GM23338 (cell line): ENCODE measurements at regions not wholly inside any gene's neighbourhood (a gene's known extent, or its start where the extent isn't known, plus 50 kb on each side); places are given as distances from the start of the nearest gene placed in this dataset.

Source experiments
- CREB1 ChIP-seq: fragments of 250-450 bp; sonication (Bioruptor Pico); IDR thresholded peaks from 2 replicates; pipeline ENCODE4 v1.5.0; 2020; ENCODE audit warnings: low read depth, mild to moderate bottlenecking, moderate library complexity
- ETS1 ChIP-seq: IDR thresholded peaks from 2 replicates; pipeline ENCODE4 v1.6.1; 2016; ENCODE audit warnings: antibody characterized with exemption
- EZH2 ChIP-seq: fragments of 200-600 bp; sonication (generic); IDR thresholded peaks from one replicate; pipeline ENCODE4 v1.8.0; 2017; ENCODE audit warnings: antibody characterized with exemption, mild to moderate bottlenecking, low read depth; ENCODE audit not compliant: unreplicated experiment
- EZH2phosphoT487 ChIP-seq: fragments of 200-600 bp; sonication (generic); IDR thresholded peaks from one replicate; pipeline ENCODE4 v1.8.1; 2018; ENCODE audit warnings: antibody characterized with exemption; ENCODE audit not compliant: unreplicated experiment
- JUNB ChIP-seq: IDR thresholded peaks from one replicate; pipeline ENCODE4 v1.6.1; 2016; ENCODE audit warnings: antibody characterized with exemption; ENCODE audit not compliant: unreplicated experiment
- POLR2AphosphoS5 ChIP-seq: IDR thresholded peaks from 2 replicates; pipeline ENCODE4 v1.6.1; 2016; ENCODE audit warnings: antibody characterized with exemption, low read depth
- REST ChIP-seq: IDR thresholded peaks from one replicate; pipeline ENCODE4 v1.6.1; 2018; ENCODE audit warnings: antibody characterized with exemption; ENCODE audit not compliant: unreplicated experiment
- STAT1 ChIP-seq: IDR thresholded peaks from one replicate; pipeline ENCODE4 v1.6.1; 2016; ENCODE audit warnings: antibody characterized with exemption; ENCODE audit not compliant: unreplicated experiment
- ZNF114 ChIP-seq: fragments of 250-450 bp; sonication (Bioruptor Pico); IDR thresholded peaks from 2 replicates; pipeline ENCODE4 v1.5.0; 2020; ENCODE audit warnings: mild to moderate bottlenecking, moderate library complexity
- ZNF331 ChIP-seq: fragments of 250-450 bp; sonication (Bioruptor Pico); IDR thresholded peaks from 2 replicates; pipeline ENCODE4 v1.5.0; 2020; ENCODE audit warnings: low read depth, mild to moderate bottlenecking, moderate library complexity
- TF ChIP-seq, protein P1 (sequence below), 2 experiments: fragments of 200-600 bp in 1 of 2; sonication (generic) in 1 of 2; conservative IDR thresholded peaks; 2 replicates each; pipeline versions ENCODE4 v1.5.1 to v1.6.1; 2016 to 2017; ENCODE audit warnings: antibody characterized with exemption in 2 of 2, low read depth in 2 of 2, mild to moderate bottlenecking in 2 of 2, moderate library complexity in 1 of 2
- TF ChIP-seq, protein P2 (sequence below): fragments of 250-450 bp; sonication (Bioruptor Pico); IDR thresholded peaks from 2 replicates; pipeline ENCODE4 v1.5.0; 2020; ENCODE audit warnings: mild to moderate bottlenecking, moderate library complexity

DNA sequence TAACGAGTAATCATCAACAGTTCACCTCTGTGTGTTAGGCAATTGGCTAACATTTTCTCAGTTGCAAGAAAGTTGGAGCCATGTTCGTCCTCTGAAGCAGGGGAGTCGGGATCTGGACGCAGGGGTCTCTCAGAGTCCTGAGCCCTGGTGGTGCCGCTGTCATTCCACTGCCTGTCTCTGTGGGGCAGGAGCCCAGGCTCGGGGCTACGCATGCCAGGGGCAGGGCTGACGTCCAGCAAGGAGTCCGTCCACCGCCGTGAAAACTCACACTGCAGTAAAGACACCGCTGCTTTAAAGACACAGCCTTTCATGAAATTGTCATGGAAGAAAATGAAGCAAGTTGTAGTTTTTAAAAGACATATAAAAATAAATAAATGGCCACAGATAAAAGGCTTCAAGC lies 571.1 kb upstream of the SOX11 start:
- TF ChIP-seq, protein P1, sequence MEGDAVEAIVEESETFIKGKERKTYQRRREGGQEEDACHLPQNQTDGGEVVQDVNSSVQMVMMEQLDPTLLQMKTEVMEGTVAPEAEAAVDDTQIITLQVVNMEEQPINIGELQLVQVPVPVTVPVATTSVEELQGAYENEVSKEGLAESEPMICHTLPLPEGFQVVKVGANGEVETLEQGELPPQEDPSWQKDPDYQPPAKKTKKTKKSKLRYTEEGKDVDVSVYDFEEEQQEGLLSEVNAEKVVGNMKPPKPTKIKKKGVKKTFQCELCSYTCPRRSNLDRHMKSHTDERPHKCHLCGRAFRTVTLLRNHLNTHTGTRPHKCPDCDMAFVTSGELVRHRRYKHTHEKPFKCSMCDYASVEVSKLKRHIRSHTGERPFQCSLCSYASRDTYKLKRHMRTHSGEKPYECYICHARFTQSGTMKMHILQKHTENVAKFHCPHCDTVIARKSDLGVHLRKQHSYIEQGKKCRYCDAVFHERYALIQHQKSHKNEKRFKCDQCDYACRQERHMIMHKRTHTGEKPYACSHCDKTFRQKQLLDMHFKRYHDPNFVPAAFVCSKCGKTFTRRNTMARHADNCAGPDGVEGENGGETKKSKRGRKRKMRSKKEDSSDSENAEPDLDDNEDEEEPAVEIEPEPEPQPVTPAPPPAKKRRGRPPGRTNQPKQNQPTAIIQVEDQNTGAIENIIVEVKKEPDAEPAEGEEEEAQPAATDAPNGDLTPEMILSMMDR (conservative IDR thresholded peaks at IDR 0.05; ENCODE audit: low read depth in 2 of 2) = no peak
- TF ChIP-seq EZH2 (no peak), REST (no peak), JUNB (no peak), POLR2AphosphoS5 (no peak), ZNF114 (no peak), CREB1 (CRISPR knock-in tag) (no peak), EZH2phosphoT487 (no peak), ZNF331 (CRISPR knock-in tag) (no peak), ETS1 (no peak), STAT1 (no peak)
- TF ChIP-seq, protein P2, sequence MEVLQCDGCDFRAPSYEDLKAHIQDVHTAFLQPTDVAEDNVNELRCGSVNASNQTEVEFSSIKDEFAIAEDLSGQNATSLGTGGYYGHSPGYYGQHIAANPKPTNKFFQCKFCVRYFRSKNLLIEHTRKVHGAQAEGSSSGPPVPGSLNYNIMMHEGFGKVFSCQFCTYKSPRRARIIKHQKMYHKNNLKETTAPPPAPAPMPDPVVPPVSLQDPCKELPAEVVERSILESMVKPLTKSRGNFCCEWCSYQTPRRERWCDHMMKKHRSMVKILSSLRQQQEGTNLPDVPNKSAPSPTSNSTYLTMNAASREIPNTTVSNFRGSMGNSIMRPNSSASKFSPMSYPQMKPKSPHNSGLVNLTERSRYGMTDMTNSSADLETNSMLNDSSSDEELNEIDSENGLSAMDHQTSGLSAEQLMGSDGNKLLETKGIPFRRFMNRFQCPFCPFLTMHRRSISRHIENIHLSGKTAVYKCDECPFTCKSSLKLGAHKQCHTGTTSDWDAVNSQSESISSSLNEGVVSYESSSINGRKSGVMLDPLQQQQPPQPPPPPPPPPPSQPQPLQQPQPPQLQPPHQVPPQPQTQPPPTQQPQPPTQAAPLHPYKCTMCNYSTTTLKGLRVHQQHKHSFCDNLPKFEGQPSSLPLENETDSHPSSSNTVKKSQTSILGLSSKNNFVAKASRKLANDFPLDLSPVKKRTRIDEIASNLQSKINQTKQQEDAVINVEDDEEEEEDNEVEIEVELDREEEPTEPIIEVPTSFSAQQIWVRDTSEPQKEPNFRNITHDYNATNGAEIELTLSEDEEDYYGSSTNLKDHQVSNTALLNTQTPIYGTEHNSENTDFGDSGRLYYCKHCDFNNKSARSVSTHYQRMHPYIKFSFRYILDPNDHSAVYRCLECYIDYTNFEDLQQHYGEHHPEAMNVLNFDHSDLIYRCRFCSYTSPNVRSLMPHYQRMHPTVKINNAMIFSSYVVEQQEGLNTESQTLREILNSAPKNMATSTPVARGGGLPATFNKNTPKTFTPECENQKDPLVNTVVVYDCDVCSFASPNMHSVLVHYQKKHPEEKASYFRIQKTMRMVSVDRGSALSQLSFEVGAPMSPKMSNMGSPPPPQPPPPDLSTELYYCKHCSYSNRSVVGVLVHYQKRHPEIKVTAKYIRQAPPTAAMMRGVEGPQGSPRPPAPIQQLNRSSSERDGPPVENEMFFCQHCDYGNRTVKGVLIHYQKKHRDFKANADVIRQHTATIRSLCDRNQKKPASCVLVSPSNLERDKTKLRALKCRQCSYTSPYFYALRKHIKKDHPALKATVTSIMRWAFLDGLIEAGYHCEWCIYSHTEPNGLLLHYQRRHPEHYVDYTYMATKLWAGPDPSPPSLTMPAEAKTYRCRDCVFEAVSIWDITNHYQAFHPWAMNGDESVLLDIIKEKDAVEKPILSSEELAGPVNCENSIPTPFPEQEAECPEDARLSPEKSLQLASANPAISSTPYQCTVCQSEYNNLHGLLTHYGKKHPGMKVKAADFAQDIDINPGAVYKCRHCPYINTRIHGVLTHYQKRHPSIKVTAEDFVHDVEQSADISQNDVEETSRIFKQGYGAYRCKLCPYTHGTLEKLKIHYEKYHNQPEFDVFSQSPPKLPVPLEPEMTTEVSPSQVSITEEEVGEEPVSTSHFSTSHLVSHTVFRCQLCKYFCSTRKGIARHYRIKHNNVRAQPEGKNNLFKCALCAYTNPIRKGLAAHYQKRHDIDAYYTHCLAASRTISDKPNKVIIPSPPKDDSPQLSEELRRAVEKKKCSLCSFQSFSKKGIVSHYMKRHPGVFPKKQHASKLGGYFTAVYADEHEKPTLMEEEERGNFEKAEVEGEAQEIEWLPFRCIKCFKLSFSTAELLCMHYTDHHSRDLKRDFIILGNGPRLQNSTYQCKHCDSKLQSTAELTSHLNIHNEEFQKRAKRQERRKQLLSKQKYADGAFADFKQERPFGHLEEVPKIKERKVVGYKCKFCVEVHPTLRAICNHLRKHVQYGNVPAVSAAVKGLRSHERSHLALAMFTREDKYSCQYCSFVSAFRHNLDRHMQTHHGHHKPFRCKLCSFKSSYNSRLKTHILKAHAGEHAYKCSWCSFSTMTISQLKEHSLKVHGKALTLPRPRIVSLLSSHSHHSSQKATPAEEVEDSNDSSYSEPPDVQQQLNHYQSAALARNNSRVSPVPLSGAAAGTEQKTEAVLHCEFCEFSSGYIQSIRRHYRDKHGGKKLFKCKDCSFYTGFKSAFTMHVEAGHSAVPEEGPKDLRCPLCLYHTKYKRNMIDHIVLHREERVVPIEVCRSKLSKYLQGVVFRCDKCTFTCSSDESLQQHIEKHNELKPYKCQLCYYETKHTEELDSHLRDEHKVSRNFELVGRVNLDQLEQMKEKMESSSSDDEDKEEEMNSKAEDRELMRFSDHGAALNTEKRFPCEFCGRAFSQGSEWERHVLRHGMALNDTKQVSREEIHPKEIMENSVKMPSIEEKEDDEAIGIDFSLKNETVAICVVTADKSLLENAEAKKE (CRISPR knock-in tag) = no peak
